ENCODE measurements at regions not wholly inside any gene's neighbourhood (a gene's known extent, or its start where the extent isn't known, plus 50 kb on each side); places are given as distances from the start of the nearest gene placed in this dataset.

- Histone ChIP-seq H3K4me3 (replicated peaks; ENCODE audit: low read depth, low read length) (no peak overlapping the region), H3K36me3 (ENCODE audit: control insufficient read depth, insufficient read depth, low read length) (no peaks in the 10 kb centered on the region), H3K27me3 (replicated peaks; ENCODE audit: control insufficient read depth, insufficient read depth, low read length) (no peaks in the 10 kb centered on the region)
- TF ChIP-seq, protein P1, sequence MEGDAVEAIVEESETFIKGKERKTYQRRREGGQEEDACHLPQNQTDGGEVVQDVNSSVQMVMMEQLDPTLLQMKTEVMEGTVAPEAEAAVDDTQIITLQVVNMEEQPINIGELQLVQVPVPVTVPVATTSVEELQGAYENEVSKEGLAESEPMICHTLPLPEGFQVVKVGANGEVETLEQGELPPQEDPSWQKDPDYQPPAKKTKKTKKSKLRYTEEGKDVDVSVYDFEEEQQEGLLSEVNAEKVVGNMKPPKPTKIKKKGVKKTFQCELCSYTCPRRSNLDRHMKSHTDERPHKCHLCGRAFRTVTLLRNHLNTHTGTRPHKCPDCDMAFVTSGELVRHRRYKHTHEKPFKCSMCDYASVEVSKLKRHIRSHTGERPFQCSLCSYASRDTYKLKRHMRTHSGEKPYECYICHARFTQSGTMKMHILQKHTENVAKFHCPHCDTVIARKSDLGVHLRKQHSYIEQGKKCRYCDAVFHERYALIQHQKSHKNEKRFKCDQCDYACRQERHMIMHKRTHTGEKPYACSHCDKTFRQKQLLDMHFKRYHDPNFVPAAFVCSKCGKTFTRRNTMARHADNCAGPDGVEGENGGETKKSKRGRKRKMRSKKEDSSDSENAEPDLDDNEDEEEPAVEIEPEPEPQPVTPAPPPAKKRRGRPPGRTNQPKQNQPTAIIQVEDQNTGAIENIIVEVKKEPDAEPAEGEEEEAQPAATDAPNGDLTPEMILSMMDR (IDR thresholded peaks at IDR 0.05; ENCODE audit: insufficient read depth, low read length, poor library complexity, severe bottlenecking): no peak
- DNase-seq (ENCODE audit: extremely low read depth, insufficient read length): no peak
Observed at GRCh38 chr6:62889240-62889639, 322.0 kb upstream of the FKBP1C start.

DNA sequence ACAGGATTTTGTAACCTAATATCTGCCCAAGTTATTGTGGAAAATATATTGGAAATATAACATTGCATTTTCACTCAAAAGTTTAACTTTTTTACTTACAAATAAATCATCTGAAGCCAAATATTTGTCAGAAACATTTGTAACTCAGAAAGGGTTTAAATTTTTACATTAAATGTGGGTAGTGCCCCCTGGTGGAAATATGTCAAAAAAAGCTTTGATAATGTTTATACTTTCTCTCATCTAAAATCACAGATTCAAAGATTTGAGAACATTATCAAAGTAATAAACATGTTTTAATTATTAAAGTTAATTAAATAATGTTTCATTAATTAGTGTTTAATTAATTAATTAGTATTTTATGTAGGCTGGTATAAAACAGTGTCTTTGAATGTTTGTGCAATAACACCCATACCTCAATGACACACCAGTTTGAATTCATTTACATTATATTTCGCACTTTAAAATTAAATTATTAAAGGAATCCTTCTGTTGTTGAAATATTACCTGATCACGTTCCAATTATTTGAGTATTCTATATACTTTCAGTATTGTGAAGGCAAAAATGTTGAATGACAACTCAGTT, 320.1 kb upstream of the FKBP1C start:
- no peak overlapping the region for H3K4me3 ChIP-seq (replicated peaks; ENCODE audit: low read depth, low read length)
- no peak for DNase-seq (ENCODE audit: extremely low read depth, insufficient read length)
- TF ChIP-seq, protein P1 (IDR thresholded peaks at IDR 0.05; ENCODE audit: insufficient read depth, low read length, poor library complexity, severe bottlenecking): peak; percentile 31
- no peaks in the 10 kb centered on the region for H3K36me3 ChIP-seq (ENCODE audit: control insufficient read depth, insufficient read depth, low read length)
- no peaks in the 10 kb centered on the region for H3K27me3 ChIP-seq (replicated peaks; ENCODE audit: control insufficient read depth, insufficient read depth, low read length)

GRCh38 chr6:62894114-62894513, 317.2 kb upstream of the FKBP1C start:
- Histone ChIP-seq H3K27me3 (replicated peaks; ENCODE audit: control insufficient read depth, insufficient read depth, low read length) (no peaks in the 10 kb centered on the region), H3K4me3 (replicated peaks; ENCODE audit: low read depth, low read length) (no peak overlapping the region), H3K36me3 (ENCODE audit: control insufficient read depth, insufficient read depth, low read length) (no peaks in the 10 kb centered on the region)
- TF ChIP-seq, protein P1 (IDR thresholded peaks at IDR 0.05; ENCODE audit: insufficient read depth, low read length, poor library complexity, severe bottlenecking): no peak
- DNase-seq (ENCODE audit: extremely low read depth, insufficient read length): no peak

- no peak for DNase-seq (ENCODE audit: extremely low read depth, insufficient read length)
- Histone ChIP-seq H3K36me3 (ENCODE audit: control insufficient read depth, insufficient read depth, low read length) (no peaks in the 10 kb centered on the region), H3K4me3 (replicated peaks; ENCODE audit: low read depth, low read length) (no peak overlapping the region), H3K27me3 (replicated peaks; ENCODE audit: control insufficient read depth, insufficient read depth, low read length) (no peaks in the 10 kb centered on the region)
- TF ChIP-seq, protein P1 (IDR thresholded peaks at IDR 0.05; ENCODE audit: insufficient read depth, low read length, poor library complexity, severe bottlenecking): no peak
Observed at GRCh38 chr6:62903266-62903665, 308.0 kb upstream of the FKBP1C start.

GRCh38 chr6:62904687-62905086, 306.6 kb upstream of the FKBP1C start:
- no peaks in the 10 kb centered on the region for H3K27me3 ChIP-seq (replicated peaks; ENCODE audit: control insufficient read depth, insufficient read depth, low read length)
- H3K36me3 ChIP-seq (ENCODE audit: control insufficient read depth, insufficient read depth, low read length): no peaks in the 10 kb centered on the region
- DNase-seq (ENCODE audit: extremely low read depth, insufficient read length): no peak
- TF ChIP-seq, protein P1 (IDR thresholded peaks at IDR 0.05; ENCODE audit: insufficient read depth, low read length, poor library complexity, severe bottlenecking): no peak
- H3K4me3 ChIP-seq (replicated peaks; ENCODE audit: low read depth, low read length): no peak overlapping the region

DNA sequence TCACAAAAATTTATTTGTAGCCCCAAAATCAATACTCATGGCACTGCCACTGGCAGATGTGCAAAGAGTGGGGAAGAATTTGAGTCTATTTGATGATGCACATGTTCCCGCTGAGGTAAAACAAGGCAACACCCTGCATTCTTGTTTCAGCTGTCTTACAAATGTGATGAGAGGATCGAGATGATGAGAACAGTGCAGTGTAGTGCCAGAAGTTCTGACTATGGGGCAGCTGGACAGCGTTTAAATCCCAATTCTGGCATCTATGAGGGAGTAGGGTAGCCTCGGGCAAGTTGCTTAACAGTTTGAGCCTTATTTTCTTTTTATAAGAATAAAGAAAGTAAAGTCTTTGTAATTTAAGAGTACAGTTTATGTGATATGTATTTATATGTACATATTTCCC, 296.7 kb upstream of the FKBP1C start:
- Histone ChIP-seq H3K4me3 (replicated peaks; ENCODE audit: low read depth, low read length) (no peak overlapping the region), H3K27me3 (replicated peaks; ENCODE audit: control insufficient read depth, insufficient read depth, low read length) (no peaks in the 10 kb centered on the region), H3K36me3 (ENCODE audit: control insufficient read depth, insufficient read depth, low read length) (no peaks in the 10 kb centered on the region)
- TF ChIP-seq, protein P1 (IDR thresholded peaks at IDR 0.05; ENCODE audit: insufficient read depth, low read length, poor library complexity, severe bottlenecking): no peak
- no peak for DNase-seq (ENCODE audit: extremely low read depth, insufficient read length)

Data from GM06990 (cell line).